ENCODE measurements at regions not wholly inside any gene's neighbourhood (a gene's known extent, or its start where the extent isn't known, plus 50 kb on each side); places are given as distances from the start of the nearest gene placed in this dataset.

- no peak for DNase-seq (ENCODE audit: low spot score)
Observed at GRCh38 chr1:115893545-115893944, 52.6 kb upstream of the NHLH2 start.

GRCh38 chr1:115898020-115898419 is 57.1 kb upstream of the NHLH2 start:
- no peak for DNase-seq (ENCODE audit: low spot score)

GRCh38 chr1:115900856-115901255 is 59.9 kb upstream of the NHLH2 start:
- no peak for DNase-seq (ENCODE audit: low spot score)

GRCh38 chr1:115906627-115907026 is 65.7 kb upstream of the NHLH2 start:
- DNase-seq (ENCODE audit: low spot score), result no peak

- no peak for DNase-seq (ENCODE audit: low spot score)
Observed at GRCh38 chr1:115907092-115907491, 66.2 kb upstream of the NHLH2 start.

- DNase-seq (ENCODE audit: low spot score), result no peak
Observed at GRCh38 chr1:115908565-115909274, 67.6 kb upstream of the SLC22A15 start.

GRCh38 chr1:115910231-115910630 is 66.1 kb upstream of the SLC22A15 start:
- no peak for DNase-seq (ENCODE audit: low spot score)

GRCh38 chr1:115911294-115911693 is 65.0 kb upstream of the SLC22A15 start:
- DNase-seq (ENCODE audit: low spot score), result no peak

- no peak for DNase-seq (ENCODE audit: low spot score)
Observed at GRCh38 chr1:115912116-115912515, 64.2 kb upstream of the SLC22A15 start.

GRCh38 chr1:115922801-115923200 is 53.5 kb upstream of the SLC22A15 start:
- DNase-seq (ENCODE audit: low spot score), result no peak

GRCh38 chr1:115924770-115925169 is 51.5 kb upstream of the SLC22A15 start:
- DNase-seq (ENCODE audit: low spot score), result peak; percentile 13

GRCh38 chr1:115925467-115925866 is 50.8 kb upstream of the SLC22A15 start:
- no peak for DNase-seq (ENCODE audit: low spot score)
